ENCODE measurements at regions not wholly inside any gene's neighbourhood (a gene's known extent, or its start where the extent isn't known, plus 50 kb on each side); places are given as distances from the start of the nearest gene placed in this dataset.

DNA sequence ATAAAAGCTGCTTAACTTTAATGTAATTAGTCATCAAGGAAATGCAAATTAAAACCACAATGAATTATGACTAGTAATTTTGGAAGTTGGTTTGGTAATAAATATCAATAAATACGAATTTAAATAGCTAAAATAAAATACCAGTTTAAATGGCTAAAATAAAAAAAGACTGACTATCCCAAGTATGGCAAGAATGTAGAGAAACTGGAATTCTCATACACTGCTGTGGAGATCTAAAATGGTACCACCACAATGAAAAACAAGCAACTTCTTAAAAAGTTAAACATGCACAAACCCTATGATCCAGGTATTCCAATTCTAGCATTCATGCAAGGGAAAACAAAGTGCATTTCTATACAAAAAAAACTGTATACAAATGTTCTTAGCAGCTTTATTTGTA, 382.6 kb upstream of the NR5A2 start:
- peaks cover 4% of the 10 kb centered on the region for H3K27me3 Mint-ChIP-seq (ENCODE audit: low read depth)
- TF ChIP-seq CTCF (IDR thresholded peaks at IDR 0.05; ENCODE audit: unreplicated experiment in 3 of 3) = no peak
- peaks cover 10% of the 10 kb centered on the region for H3K9me3 Mint-ChIP-seq
- H3K27ac Mint-ChIP-seq = no peak overlapping the region
- no peak overlapping the region for H3K4me3 Mint-ChIP-seq
- no peaks in the 10 kb centered on the region for H3K4me1 Mint-ChIP-seq
- H3K36me3 Mint-ChIP-seq (ENCODE audit: low read depth) = no peaks in the 10 kb centered on the region

GRCh38 chr1:199646761-199647160, 380.7 kb upstream of the NR5A2 start:
- Mint-ChIP-seq H3K4me1 (no peaks in the 10 kb centered on the region), H3K27me3 (ENCODE audit: low read depth) (peaks cover 4% of the 10 kb centered on the region), H3K4me3 (no peak overlapping the region), H3K36me3 (ENCODE audit: low read depth) (no peaks in the 10 kb centered on the region), H3K9me3 (peaks cover 15% of the 10 kb centered on the region), H3K27ac (no peak overlapping the region)
- TF ChIP-seq CTCF (IDR thresholded peaks at IDR 0.05; ENCODE audit: unreplicated experiment in 3 of 3) = no peak

GRCh38 chr1:199657449-199657848, 370.1 kb upstream of the NR5A2 start:
- H3K4me1 Mint-ChIP-seq = no peaks in the 10 kb centered on the region
- no peak for TF ChIP-seq CTCF (IDR thresholded peaks at IDR 0.05; ENCODE audit: unreplicated experiment in 3 of 3)
- H3K27me3 Mint-ChIP-seq (ENCODE audit: low read depth) = no peaks in the 10 kb centered on the region
- no peak overlapping the region for H3K4me3 Mint-ChIP-seq
- no peak overlapping the region for H3K27ac Mint-ChIP-seq
- H3K36me3 Mint-ChIP-seq (ENCODE audit: low read depth) = no peaks in the 10 kb centered on the region
- peaks cover 2% of the 10 kb centered on the region for H3K9me3 Mint-ChIP-seq

DNA sequence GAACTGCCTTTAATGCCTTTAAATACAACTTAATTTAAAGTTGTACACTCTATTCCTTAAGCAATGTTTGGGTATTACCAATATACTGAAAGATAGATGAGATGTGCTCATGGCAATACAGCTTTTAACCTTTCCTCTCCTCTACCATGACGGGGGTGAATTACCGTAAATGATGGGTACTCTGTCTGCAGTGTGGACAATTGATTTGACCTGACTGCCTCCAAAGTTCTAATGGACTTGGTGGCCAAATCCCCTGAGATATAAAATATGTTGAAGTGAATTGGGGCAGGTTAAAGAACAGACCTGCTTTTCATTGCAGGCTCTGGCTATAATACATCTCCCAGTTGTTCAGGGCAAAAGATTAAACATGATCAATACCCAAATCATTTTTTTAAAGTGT, 367.4 kb upstream of the NR5A2 start:
- no peaks in the 10 kb centered on the region for H3K27me3 Mint-ChIP-seq (ENCODE audit: low read depth)
- TF ChIP-seq CTCF (IDR thresholded peaks at IDR 0.05; ENCODE audit: unreplicated experiment in 3 of 3) = no peak
- no peak overlapping the region for H3K4me3 Mint-ChIP-seq
- peaks cover 1% of the 10 kb centered on the region for H3K4me1 Mint-ChIP-seq
- no peaks in the 10 kb centered on the region for H3K9me3 Mint-ChIP-seq
- no peak overlapping the region for H3K27ac Mint-ChIP-seq
- no peaks in the 10 kb centered on the region for H3K36me3 Mint-ChIP-seq (ENCODE audit: low read depth)

GRCh38 chr1:199665371-199665770, 362.1 kb upstream of the NR5A2 start:
- Mint-ChIP-seq H3K36me3 (ENCODE audit: low read depth) (no peaks in the 10 kb centered on the region), H3K27ac (no peak overlapping the region), H3K4me1 (peaks cover 6% of the 10 kb centered on the region), H3K9me3 (no peaks in the 10 kb centered on the region), H3K4me3 (no peak overlapping the region), H3K27me3 (ENCODE audit: low read depth) (no peaks in the 10 kb centered on the region)
- TF ChIP-seq CTCF (IDR thresholded peaks at IDR 0.05; ENCODE audit: unreplicated experiment in 3 of 3) = no peak

GRCh38 chr1:199667089-199667488, 360.4 kb upstream of the NR5A2 start:
- Mint-ChIP-seq H3K4me1 (peaks cover 6% of the 10 kb centered on the region), H3K9me3 (peaks cover 6% of the 10 kb centered on the region), H3K36me3 (ENCODE audit: low read depth) (no peaks in the 10 kb centered on the region), H3K27me3 (ENCODE audit: low read depth) (no peaks in the 10 kb centered on the region), H3K4me3 (no peak overlapping the region), H3K27ac (no peak overlapping the region)
- no peak for TF ChIP-seq CTCF (IDR thresholded peaks at IDR 0.05; ENCODE audit: unreplicated experiment in 3 of 3)
